ENCODE measurements at regions not wholly inside any gene's neighbourhood (a gene's known extent, or its start where the extent isn't known, plus 50 kb on each side); places are given as distances from the start of the nearest gene placed in this dataset.

DNA sequence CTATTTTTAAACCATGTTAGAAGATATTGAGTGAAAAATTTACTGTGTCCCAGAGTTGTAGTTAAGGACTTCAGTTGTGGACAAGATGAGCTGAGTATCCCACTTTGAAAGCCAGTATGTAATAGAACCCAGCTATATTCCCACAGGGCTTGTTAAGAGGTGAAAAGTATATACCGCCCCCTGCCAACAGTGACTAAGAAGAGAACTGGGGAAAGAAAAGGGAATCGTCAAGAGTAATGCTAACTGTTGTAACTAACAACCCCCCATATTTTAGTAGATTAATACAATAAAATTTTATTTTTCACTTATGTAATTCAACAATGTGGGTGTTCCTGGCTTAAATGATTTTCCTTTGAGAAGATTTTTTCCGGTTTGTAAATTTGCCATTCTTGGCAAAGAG lies 250.4 kb upstream of the GIMD1 start:
- no peaks in the 10 kb centered on the region for H3K27me3 Mint-ChIP-seq
- H3K4me3 Mint-ChIP-seq: no peak overlapping the region
- H3K36me3 Mint-ChIP-seq (ENCODE audit: low read depth): no peaks in the 10 kb centered on the region
- no peaks in the 10 kb centered on the region for H3K4me1 Mint-ChIP-seq
- intact Hi-C loops (cut with micrococcal nuclease): no loop called here
- ChIA-PET CTCF (no interaction called here), POLR2A (no interaction called here)
- H3K9me3 Mint-ChIP-seq: no peaks in the 10 kb centered on the region
- no peak overlapping the region for H3K27ac Mint-ChIP-seq
- TF ChIP-seq, protein P1, sequence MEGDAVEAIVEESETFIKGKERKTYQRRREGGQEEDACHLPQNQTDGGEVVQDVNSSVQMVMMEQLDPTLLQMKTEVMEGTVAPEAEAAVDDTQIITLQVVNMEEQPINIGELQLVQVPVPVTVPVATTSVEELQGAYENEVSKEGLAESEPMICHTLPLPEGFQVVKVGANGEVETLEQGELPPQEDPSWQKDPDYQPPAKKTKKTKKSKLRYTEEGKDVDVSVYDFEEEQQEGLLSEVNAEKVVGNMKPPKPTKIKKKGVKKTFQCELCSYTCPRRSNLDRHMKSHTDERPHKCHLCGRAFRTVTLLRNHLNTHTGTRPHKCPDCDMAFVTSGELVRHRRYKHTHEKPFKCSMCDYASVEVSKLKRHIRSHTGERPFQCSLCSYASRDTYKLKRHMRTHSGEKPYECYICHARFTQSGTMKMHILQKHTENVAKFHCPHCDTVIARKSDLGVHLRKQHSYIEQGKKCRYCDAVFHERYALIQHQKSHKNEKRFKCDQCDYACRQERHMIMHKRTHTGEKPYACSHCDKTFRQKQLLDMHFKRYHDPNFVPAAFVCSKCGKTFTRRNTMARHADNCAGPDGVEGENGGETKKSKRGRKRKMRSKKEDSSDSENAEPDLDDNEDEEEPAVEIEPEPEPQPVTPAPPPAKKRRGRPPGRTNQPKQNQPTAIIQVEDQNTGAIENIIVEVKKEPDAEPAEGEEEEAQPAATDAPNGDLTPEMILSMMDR (IDR thresholded peaks at IDR 0.05): no peak
- ATAC-seq (ENCODE audit: low read depth): no peak
- no peak for DNase-seq

GRCh38 chr4:106615961-106616360 lies 247.4 kb upstream of the GIMD1 start:
- intact Hi-C loops (cut with micrococcal nuclease): no loop called here
- TF ChIP-seq, protein P1 (IDR thresholded peaks at IDR 0.05): no peak
- H3K4me3 Mint-ChIP-seq: no peak overlapping the region
- DNase-seq (no peak), ATAC-seq (ENCODE audit: low read depth) (no peak)
- no peak overlapping the region for H3K27ac Mint-ChIP-seq
- H3K36me3 Mint-ChIP-seq (ENCODE audit: low read depth): no peaks in the 10 kb centered on the region
- no peaks in the 10 kb centered on the region for H3K27me3 Mint-ChIP-seq
- no peaks in the 10 kb centered on the region for H3K4me1 Mint-ChIP-seq
- ChIA-PET CTCF (no interaction called here), POLR2A (no interaction called here)
- H3K9me3 Mint-ChIP-seq: peaks cover 5% of the 10 kb centered on the region

GRCh38 chr4:106615410-106615945 lies 246.9 kb upstream of the GIMD1 start:
- POLR2A ChIA-PET: no interaction called here

DNA sequence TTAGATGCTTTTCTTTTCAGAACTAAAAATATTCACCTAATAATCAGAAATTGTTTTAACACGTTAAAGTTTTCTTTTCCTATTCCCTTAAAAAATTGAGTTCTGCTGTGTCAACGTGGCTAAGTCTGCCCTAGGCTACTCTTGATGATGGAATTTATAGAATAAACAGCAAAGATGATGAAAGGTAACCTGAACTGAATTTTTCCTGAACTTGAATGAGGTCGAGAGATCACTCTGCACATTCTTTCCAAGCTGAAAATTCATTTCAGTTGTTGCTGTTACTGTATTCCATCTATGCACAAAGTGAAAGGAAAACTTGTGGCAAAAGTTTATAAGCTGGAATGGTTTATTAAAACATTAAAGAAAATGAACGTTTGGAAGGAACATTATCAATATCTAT lies 245.9 kb upstream of the GIMD1 start:
- intact Hi-C loops (cut with micrococcal nuclease): no loop called here
- ATAC-seq (ENCODE audit: low read depth): no peak
- Mint-ChIP-seq H3K9me3 (peaks cover 5% of the 10 kb centered on the region), H3K36me3 (ENCODE audit: low read depth) (no peaks in the 10 kb centered on the region), H3K27me3 (no peaks in the 10 kb centered on the region), H3K4me3 (no peak overlapping the region), H3K4me1 (no peaks in the 10 kb centered on the region), H3K27ac (no peak overlapping the region)
- no peak for DNase-seq
- CTCF ChIA-PET: no interaction called here
- POLR2A ChIA-PET: no interaction called here
- TF ChIP-seq, protein P1 (IDR thresholded peaks at IDR 0.05): no peak

More at GRCh38 chr4:106615410-106615945, 246.9 kb upstream of the GIMD1 start:
- no peak for DNase-seq
- Mint-ChIP-seq H3K27me3 (no peaks in the 10 kb centered on the region), H3K4me3 (no peak overlapping the region), H3K27ac (no peak overlapping the region), H3K9me3 (peaks cover 5% of the 10 kb centered on the region), H3K36me3 (ENCODE audit: low read depth) (no peaks in the 10 kb centered on the region), H3K4me1 (no peaks in the 10 kb centered on the region)
- TF ChIP-seq, protein P1 (IDR thresholded peaks at IDR 0.05): no peak
- CTCF ChIA-PET: no interaction called here
- intact Hi-C loops (cut with micrococcal nuclease): no loop called here
- no peak for ATAC-seq (ENCODE audit: low read depth)

- Mint-ChIP-seq H3K27ac (no peak overlapping the region), H3K4me1 (no peaks in the 10 kb centered on the region), H3K9me3 (peaks cover 9% of the 10 kb centered on the region), H3K36me3 (ENCODE audit: low read depth) (no peaks in the 10 kb centered on the region), H3K4me3 (no peak overlapping the region), H3K27me3 (no peaks in the 10 kb centered on the region)
- DNase-seq: no peak
- POLR2A ChIA-PET: no interaction called here
- intact Hi-C loops (cut with micrococcal nuclease): no loop called here
- ATAC-seq (ENCODE audit: low read depth): no peak
- CTCF ChIA-PET: no interaction called here
- TF ChIP-seq, protein P1 (IDR thresholded peaks at IDR 0.05): no peak
Measured at GRCh38 chr4:106609917-106610316, 241.3 kb upstream of the GIMD1 start.
